ENCODE measurements at regions not wholly inside any gene's neighbourhood (a gene's known extent, or its start where the extent isn't known, plus 50 kb on each side); places are given as distances from the start of the nearest gene placed in this dataset.

DNA sequence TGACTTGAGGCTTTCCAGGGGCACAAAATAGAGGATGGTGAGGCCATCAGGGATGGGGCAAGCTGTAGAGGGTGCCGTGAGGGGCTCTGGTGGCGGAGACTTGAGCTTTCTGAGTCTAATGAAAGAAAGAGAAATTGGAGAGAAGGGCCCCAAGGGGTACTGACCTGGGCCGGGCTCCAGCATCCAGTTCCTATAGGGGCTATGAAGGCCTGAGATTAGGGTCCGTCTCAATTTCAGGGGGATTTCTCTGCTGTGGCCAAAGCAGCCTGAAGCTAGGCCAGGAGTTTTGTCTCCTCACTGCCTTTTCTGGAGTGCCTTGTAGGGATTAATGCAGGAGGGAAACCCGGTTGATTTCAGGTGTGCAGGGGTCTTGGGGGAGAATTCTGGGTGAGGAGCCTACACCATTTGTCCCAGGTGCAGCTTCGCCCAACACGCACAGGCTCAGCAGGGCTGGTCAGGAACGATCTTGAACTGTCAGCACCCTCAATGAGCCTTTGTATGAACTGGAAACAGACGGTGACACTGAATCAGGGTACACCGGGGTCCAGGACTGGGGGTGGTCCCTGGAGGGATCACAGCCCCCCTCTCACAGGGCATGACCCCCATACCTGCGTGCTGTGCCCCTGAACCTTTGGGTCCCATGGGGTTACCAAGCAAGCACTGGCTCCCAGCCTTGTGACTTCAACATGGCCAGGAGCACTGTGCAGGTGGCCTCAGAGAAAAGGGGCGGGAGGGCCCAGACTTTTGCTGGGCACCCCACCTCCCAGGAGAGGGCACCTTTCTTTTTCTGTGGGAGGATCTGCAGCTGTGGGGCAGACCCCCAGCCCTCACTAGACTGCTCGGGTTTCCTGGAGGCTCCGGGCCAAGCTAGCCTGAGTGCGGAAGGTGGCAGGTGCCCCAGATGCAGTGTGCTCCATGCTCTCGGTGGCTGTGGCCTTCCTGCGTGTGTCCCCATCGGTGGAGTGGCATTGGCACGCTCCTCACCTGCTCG lies 122.9 kb upstream of the RET start:
- no peak overlapping the region for H3K4me3 ChIP-seq (replicated peaks in 1 of 3; ENCODE audit: low read depth in 2 of 3, low read length in 3 of 3)
- intact Hi-C loops (cut with micrococcal nuclease) = no loop called here
- H3K36me3 ChIP-seq (replicated peaks in 1 of 2; ENCODE audit: control insufficient read depth in 1 of 2, insufficient read depth in 2 of 2, low read length in 2 of 2) = no peaks in the 10 kb centered on the region
- no peaks in the 10 kb centered on the region for H3K27me3 ChIP-seq (ENCODE audit: control insufficient read depth in 2 of 2, insufficient read depth in 2 of 2, low read length in 2 of 2)
- WGBS (ENCODE audit: insufficient coverage) = 95% methylated on average over 15 of the region's 20 CpGs
- H3K4me3 Mint-ChIP-seq = no peak overlapping the region
- TF ChIP-seq, protein P1, sequence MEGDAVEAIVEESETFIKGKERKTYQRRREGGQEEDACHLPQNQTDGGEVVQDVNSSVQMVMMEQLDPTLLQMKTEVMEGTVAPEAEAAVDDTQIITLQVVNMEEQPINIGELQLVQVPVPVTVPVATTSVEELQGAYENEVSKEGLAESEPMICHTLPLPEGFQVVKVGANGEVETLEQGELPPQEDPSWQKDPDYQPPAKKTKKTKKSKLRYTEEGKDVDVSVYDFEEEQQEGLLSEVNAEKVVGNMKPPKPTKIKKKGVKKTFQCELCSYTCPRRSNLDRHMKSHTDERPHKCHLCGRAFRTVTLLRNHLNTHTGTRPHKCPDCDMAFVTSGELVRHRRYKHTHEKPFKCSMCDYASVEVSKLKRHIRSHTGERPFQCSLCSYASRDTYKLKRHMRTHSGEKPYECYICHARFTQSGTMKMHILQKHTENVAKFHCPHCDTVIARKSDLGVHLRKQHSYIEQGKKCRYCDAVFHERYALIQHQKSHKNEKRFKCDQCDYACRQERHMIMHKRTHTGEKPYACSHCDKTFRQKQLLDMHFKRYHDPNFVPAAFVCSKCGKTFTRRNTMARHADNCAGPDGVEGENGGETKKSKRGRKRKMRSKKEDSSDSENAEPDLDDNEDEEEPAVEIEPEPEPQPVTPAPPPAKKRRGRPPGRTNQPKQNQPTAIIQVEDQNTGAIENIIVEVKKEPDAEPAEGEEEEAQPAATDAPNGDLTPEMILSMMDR (IDR thresholded peaks at IDR 0.05) = no peak
- peaks cover 2 to 19% (median 4%) of the 10 kb centered on the region in 3 donors for H3K27me3 Mint-ChIP-seq (ENCODE audit: low read depth in 3 of 3)
- no peaks in the 10 kb centered on the region for H3K9me3 ChIP-seq (replicated peaks in 1 of 2; ENCODE audit: control insufficient read depth in 1 of 2, insufficient read depth in 1 of 2, low read length in 2 of 2)
- no peaks in the 10 kb centered on the region for H3K79me2 ChIP-seq (ENCODE audit: insufficient read depth, low read length)
- H2AFZ ChIP-seq (ENCODE audit: insufficient read depth, low read depth, low read length, poor library complexity, severe bottlenecking) = no peak overlapping the region
- H3K27ac ChIP-seq (ENCODE audit: low read depth in 1 of 2, low read length in 2 of 2) = no peak overlapping the region
- no peaks in the 10 kb centered on the region for H3K36me3 Mint-ChIP-seq
- no peak overlapping the region for H3K4me2 ChIP-seq (replicated peaks; ENCODE audit: extremely low read depth, low read length, poor library complexity, severe bottlenecking)
- H3K4me1 ChIP-seq (ENCODE audit: control insufficient read depth in 1 of 2, insufficient read depth in 2 of 2, low read length in 2 of 2) = no peaks in the 10 kb centered on the region
- H3K4me1 Mint-ChIP-seq = peaks cover 11% of the 10 kb centered on the region
- H4K20me1 ChIP-seq (ENCODE audit: insufficient read depth, low read length) = no peaks in the 10 kb centered on the region
- no peak overlapping the region for H3K27ac Mint-ChIP-seq
- DNase-seq = no peak
- H3K9ac ChIP-seq (ENCODE audit: insufficient read depth, low read length, poor library complexity, severe bottlenecking) = no peak overlapping the region
- peaks cover 0 to 6% (median 0%) of the 10 kb centered on the region in 7 donors for H3K9me3 Mint-ChIP-seq

DNA sequence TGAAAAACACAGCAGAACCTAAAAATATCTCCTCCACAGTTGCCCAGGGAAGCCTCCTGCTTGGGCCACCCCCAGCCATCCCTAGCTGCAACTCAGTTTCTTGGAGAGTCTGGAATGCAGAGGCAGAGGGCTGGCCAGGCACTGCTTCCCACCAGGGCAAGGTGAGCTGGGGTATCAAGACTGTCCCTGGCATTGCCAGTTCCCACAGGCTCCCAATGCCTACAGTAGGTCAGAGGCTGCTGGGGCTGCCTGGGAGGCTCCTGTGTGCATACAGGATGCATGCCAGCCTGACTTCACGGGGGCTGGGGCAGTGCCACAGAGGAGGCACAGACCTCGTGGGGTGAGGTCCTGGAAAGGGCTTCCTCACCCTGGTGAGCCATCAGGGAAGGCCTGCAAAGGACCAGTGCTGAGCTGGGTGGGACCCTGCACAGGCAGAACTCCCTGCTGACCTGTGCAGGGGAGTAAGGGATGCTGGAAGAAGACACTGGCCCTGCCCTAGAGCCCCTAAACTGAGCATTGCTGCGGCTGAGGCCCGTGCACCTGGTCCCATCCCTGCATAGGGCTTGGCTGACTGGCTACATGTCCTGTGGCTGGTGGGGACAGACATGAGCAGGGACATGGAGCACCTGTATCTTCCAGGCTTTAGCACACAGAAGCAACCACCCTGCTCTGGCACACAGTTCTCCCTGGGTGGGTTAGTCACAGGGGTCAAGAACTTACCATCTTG lies 121.9 kb upstream of the RET start:
- TF ChIP-seq, protein P1 (IDR thresholded peaks at IDR 0.05) = no peak
- Mint-ChIP-seq H3K4me3 (no peak overlapping the region), H3K27me3 (ENCODE audit: low read depth in 3 of 3) (peaks cover 2 to 18% (median 4%) of the 10 kb centered on the region in 3 donors), H3K36me3 (no peaks in the 10 kb centered on the region), H3K9me3 (peaks cover 0 to 3% (median 0%) of the 10 kb centered on the region in 7 donors), H3K4me1 (peaks cover 8% of the 10 kb centered on the region), H3K27ac (no peak overlapping the region)
- Histone ChIP-seq H4K20me1 (ENCODE audit: insufficient read depth, low read length) (no peaks in the 10 kb centered on the region), H3K27ac (ENCODE audit: low read depth in 1 of 2, low read length in 2 of 2) (no peak overlapping the region), H3K9ac (ENCODE audit: insufficient read depth, low read length, poor library complexity, severe bottlenecking) (no peak overlapping the region), H3K27me3 (ENCODE audit: control insufficient read depth in 2 of 2, insufficient read depth in 2 of 2, low read length in 2 of 2) (no peaks in the 10 kb centered on the region), H3K4me3 (replicated peaks in 1 of 3; ENCODE audit: low read depth in 2 of 3, low read length in 3 of 3) (no peak overlapping the region), H3K79me2 (ENCODE audit: insufficient read depth, low read length) (no peaks in the 10 kb centered on the region), H3K9me3 (replicated peaks in 1 of 2; ENCODE audit: control insufficient read depth in 1 of 2, insufficient read depth in 1 of 2, low read length in 2 of 2) (no peaks in the 10 kb centered on the region), H2AFZ (ENCODE audit: insufficient read depth, low read depth, low read length, poor library complexity, severe bottlenecking) (no peak overlapping the region), H3K4me1 (ENCODE audit: control insufficient read depth in 1 of 2, insufficient read depth in 2 of 2, low read length in 2 of 2) (no peaks in the 10 kb centered on the region), H3K4me2 (replicated peaks; ENCODE audit: extremely low read depth, low read length, poor library complexity, severe bottlenecking) (no peak overlapping the region), H3K36me3 (replicated peaks in 1 of 2; ENCODE audit: control insufficient read depth in 1 of 2, insufficient read depth in 2 of 2, low read length in 2 of 2) (no peaks in the 10 kb centered on the region)
- 81% methylated on average over 4 of the region's 4 CpGs for WGBS (ENCODE audit: insufficient coverage)
- intact Hi-C loops (cut with micrococcal nuclease) = no loop called here
- DNase-seq = no peak
